H1 (cell line): ENCODE measurements at regions not wholly inside any gene's neighbourhood (a gene's known extent, or its start where the extent isn't known, plus 50 kb on each side); places are given as distances from the start of the nearest gene placed in this dataset.
A peak's percentile ranks its signal among the peaks of the same experiment; 100 is the strongest.

Source experiments
- CTCF ChIA-PET: fragments of 300-600 bp; sonication (Branson Sonifier 250); formaldehyde crosslinking; loops from one replicate; lab custom pipeline; 2021; ENCODE audit not compliant: partially characterized antibody; lab: Charles Lee
- POLR2A ChIA-PET: fragments of 300-600 bp; sonication (Branson Sonifier 250); formaldehyde crosslinking; loops from one replicate; lab custom pipeline; 2021; ENCODE audit warnings: inconsistent platforms; ENCODE audit not compliant: partially characterized antibody; lab: Charles Lee
- DNase-seq, 2 experiments: peaks; one replicate each; pipeline versions ENCODE4 v3.0.0 to v3.0.0-alpha.2; 2010 to 2022; ENCODE audit warnings: low spot score in 2 of 2, low read depth in 1 of 2, mixed read lengths in 1 of 2
- FAIRE-seq: peaks from 2 replicates; lab custom pipeline; 2011; peaks lifted over from hg19 to GRCh38; lab: Jason Lieb, UNC
- H2AFZ ChIP-seq: 2 replicates; pipeline ENCODE4 v1.8.1; 2012; ENCODE audit warnings: low read length, inconsistent platforms
- H2AK5ac ChIP-seq: 2 replicates; pipeline ENCODE4 v1.6.1; 2013; ENCODE audit warnings: low read depth, low read length
- H2BK120ac ChIP-seq: replicated peaks from 2 replicates; pipeline ENCODE3; 2013; ENCODE audit warnings: low read depth, low read length, inconsistent platforms
- H2BK12ac ChIP-seq: 2 replicates; pipeline ENCODE4 v1.6.1; 2013; ENCODE audit warnings: low read depth, low read length
- H2BK15ac ChIP-seq: 2 replicates; pipeline ENCODE4 v1.6.1; 2013; ENCODE audit warnings: low read length
- H2BK20ac ChIP-seq: 2 replicates; pipeline ENCODE4 v1.6.1; 2013; ENCODE audit warnings: low read length
- H2BK5ac ChIP-seq: 2 replicates; pipeline ENCODE4 v1.6.1; 2013; ENCODE audit warnings: low read depth, low read length
- H3K14ac ChIP-seq: 2 replicates; pipeline ENCODE4 v1.6.1; 2013; ENCODE audit warnings: inconsistent platforms; ENCODE audit not compliant: insufficient read length
- H3K18ac ChIP-seq: 2 replicates; pipeline ENCODE4 v1.6.1; 2013; ENCODE audit warnings: low read length; ENCODE audit errors: extremely low read depth
- H3K23ac ChIP-seq: 2 replicates; pipeline ENCODE4 v1.6.1; 2013; ENCODE audit warnings: inconsistent platforms; ENCODE audit not compliant: insufficient read length
- H3K23me2 ChIP-seq: 2 replicates; pipeline ENCODE4 v1.6.1; 2013; ENCODE audit warnings: low read depth, low read length
- H3K27ac ChIP-seq: 2 replicates; pipeline ENCODE4 v1.6.1; 2011; ENCODE audit warnings: low read depth, low read length, inconsistent platforms
- H3K27me3 ChIP-seq, 4 experiments: replicated peaks in 1 of 4; 1 replicate in 1 of 4; 2 replicates in 3 of 4; pipeline versions ENCODE4 v1.6.1 to v1.8.1; 2011 to 2013; ENCODE audit warnings: low read length in 3 of 4, mild to moderate bottlenecking in 3 of 4, inconsistent platforms in 2 of 4, mixed read lengths in 2 of 4, moderate library complexity in 1 of 4; ENCODE audit not compliant: control insufficient read depth in 3 of 4, insufficient read depth in 3 of 4; ENCODE audit errors: extremely low read depth in 1 of 4
- H3K36me3 ChIP-seq, 4 experiments: 2 replicates each; pipeline versions ENCODE4 v1.6.1 to v1.8.1; 2011 to 2013; ENCODE audit warnings: mild to moderate bottlenecking in 4 of 4, low read length in 3 of 4, moderate library complexity in 2 of 4, control low read depth in 1 of 4, inconsistent platforms in 1 of 4; ENCODE audit not compliant: insufficient read depth in 4 of 4, control insufficient read depth in 2 of 4
- H3K4ac ChIP-seq: replicated peaks from 2 replicates; pipeline ENCODE3; 2013; ENCODE audit warnings: low read length, low read depth, mixed read lengths, inconsistent platforms; ENCODE audit not compliant: insufficient read length
- H3K4me1 ChIP-seq, 4 experiments: replicated peaks in 1 of 4; 1 replicate in 1 of 4; 2 replicates in 3 of 4; pipeline versions ENCODE4 v1.6.1 to v1.8.1; 2011 to 2013; ENCODE audit warnings: low read length in 3 of 4, inconsistent platforms in 2 of 4, mixed read lengths in 1 of 4; ENCODE audit not compliant: insufficient read depth in 4 of 4, control insufficient read depth in 3 of 4
- H3K4me2 ChIP-seq, 2 experiments: 2 replicates each; pipeline versions ENCODE4 v1.6.1 to v1.8.1; 2011 to 2013; ENCODE audit warnings: low read depth in 2 of 2, low read length in 2 of 2, control low read depth in 1 of 2, inconsistent platforms in 1 of 2, mild to moderate bottlenecking in 1 of 2; ENCODE audit not compliant: insufficient read depth in 1 of 2
- H3K4me3 ChIP-seq, 4 experiments: fragments of 200-600, 300-600 bp in 1 of 4; sonication (generic), shearing (Covaris generic), sonication (Bioruptor Twin) in 1 of 4; 2 replicates each; pipeline versions ENCODE4 v1.5.1 to v1.8.1; 2011 to 2016; ENCODE audit warnings: low read length in 4 of 4, low read depth in 3 of 4, control low read depth in 2 of 4, inconsistent platforms in 2 of 4, mild to moderate bottlenecking in 2 of 4, mixed read lengths in 1 of 4, moderate library complexity in 1 of 4; ENCODE audit not compliant: insufficient read depth in 2 of 4; ENCODE audit errors: extremely low read depth in 1 of 4
- H3K56ac ChIP-seq: replicated peaks from 2 replicates; pipeline ENCODE3; 2013; ENCODE audit warnings: low read depth, mild to moderate bottlenecking, mixed read lengths, low read length, inconsistent platforms; ENCODE audit not compliant: insufficient read length
- H3K79me1 ChIP-seq: 2 replicates; pipeline ENCODE4 v1.6.1; 2013; ENCODE audit warnings: low read depth, low read length, control low read depth
- H3K79me2 ChIP-seq, 2 experiments: 2 replicates each; pipeline versions ENCODE4 v1.6.1 to v1.8.1; 2012 to 2013; ENCODE audit warnings: low read length in 2 of 2, mild to moderate bottlenecking in 2 of 2, inconsistent platforms in 1 of 2; ENCODE audit not compliant: insufficient read depth in 2 of 2, control insufficient read depth in 1 of 2
- H3K9ac ChIP-seq, 4 experiments: replicated peaks in 1 of 4; 1 replicate in 1 of 4; 2 replicates in 3 of 4; pipeline versions ENCODE4 v1.6.1 to v1.8.1; 2011 to 2013; ENCODE audit warnings: low read depth in 3 of 4, low read length in 3 of 4, control low read depth in 2 of 4, mild to moderate bottlenecking in 2 of 4, moderate library complexity in 2 of 4, inconsistent platforms in 1 of 4; ENCODE audit errors: extremely low read depth in 1 of 4
- H3K9me3 ChIP-seq, 2 experiments: 2 replicates each; pipeline versions ENCODE4 v1.6.1 to v1.8.1; 2012 to 2013; ENCODE audit warnings: mild to moderate bottlenecking in 2 of 2, moderate library complexity in 2 of 2, control low read depth in 1 of 2, inconsistent platforms in 1 of 2, low read depth in 1 of 2, low read length in 1 of 2, mixed read lengths in 1 of 2; ENCODE audit not compliant: insufficient read depth in 2 of 2
- H4K20me1 ChIP-seq, 2 experiments: replicated peaks in 1 of 2; 2 replicates each; pipeline versions ENCODE3 to v1.8.1; 2011 to 2013; ENCODE audit warnings: inconsistent platforms in 2 of 2, low read length in 2 of 2, mild to moderate bottlenecking in 1 of 2; ENCODE audit not compliant: insufficient read depth in 2 of 2, control insufficient read depth in 1 of 2
- H4K5ac ChIP-seq: 2 replicates; pipeline ENCODE4 v1.6.1; 2013; ENCODE audit warnings: low read length, low read depth, mixed read lengths, inconsistent platforms; ENCODE audit not compliant: insufficient read length
- H4K8ac ChIP-seq: 2 replicates; pipeline ENCODE4 v1.8.0; 2013; ENCODE audit warnings: mild to moderate bottlenecking, moderate library complexity, low read length, inconsistent platforms; ENCODE audit not compliant: insufficient read depth; ENCODE audit errors: extremely low read depth
- H4K91ac ChIP-seq: replicated peaks from 2 replicates; pipeline ENCODE3; 2013; ENCODE audit warnings: low read length, mixed read lengths, inconsistent platforms; ENCODE audit not compliant: insufficient read length
- JUN ChIP-seq: IDR thresholded peaks from 2 replicates; pipeline ENCODE4 v1.6.1; 2011; ENCODE audit warnings: low read depth, mild to moderate bottlenecking, improper control_type of control experiment, low read length
- NANOG ChIP-seq: IDR thresholded peaks from 2 replicates; pipeline ENCODE4 v1.6.1; 2011; ENCODE audit warnings: low read length, low read depth, mild to moderate bottlenecking, inconsistent platforms; ENCODE audit not compliant: insufficient read depth, poor library complexity, severe bottlenecking
- RFX5 ChIP-seq: IDR thresholded peaks from 2 replicates; pipeline ENCODE4 v1.6.1; 2011; ENCODE audit warnings: low read depth, low read length, improper control_type of control experiment, borderline replicate concordance
- SRF ChIP-seq: IDR thresholded peaks from 2 replicates; pipeline ENCODE4 v1.6.1; 2011; ENCODE audit warnings: mild to moderate bottlenecking, low read depth, low read length, moderate library complexity
- whole genome bisulfite sequencing, 2 experiments: shearing (Covaris generic) in 1 of 2; methylation state at CpG; one replicate each; pipeline versions ENCODE4 v1.1.6 to v1.1.7; 2013 to 2015; ENCODE audit warnings: low lambda C conversion rate in 2 of 2, mixed read lengths in 2 of 2, inconsistent platforms in 1 of 2, low coverage in 1 of 2, missing lambda C conversion rate in 1 of 2; ENCODE audit not compliant: insufficient replicate concordance in 2 of 2, insufficient coverage in 1 of 2, insufficient read length in 1 of 2; ENCODE audit errors: extremely low coverage in 1 of 2, missing lambda C conversion rate in 1 of 2; 5-methylcytosine and 5-hydroxymethylcytosine counted together
- TF ChIP-seq, protein P1 (sequence below), 3 experiments: IDR thresholded peaks; 1 replicate in 2 of 3; 2 replicates in 1 of 3; pipeline versions ENCODE4 v1.5.1 to v1.6.1; 2011; ENCODE audit warnings: low read length in 3 of 3, mild to moderate bottlenecking in 3 of 3, inconsistent platforms in 2 of 3, low read depth in 1 of 3, moderate library complexity in 1 of 3; ENCODE audit not compliant: insufficient read depth in 1 of 3; ENCODE audit errors: control extremely low read depth in 1 of 3

DNA sequence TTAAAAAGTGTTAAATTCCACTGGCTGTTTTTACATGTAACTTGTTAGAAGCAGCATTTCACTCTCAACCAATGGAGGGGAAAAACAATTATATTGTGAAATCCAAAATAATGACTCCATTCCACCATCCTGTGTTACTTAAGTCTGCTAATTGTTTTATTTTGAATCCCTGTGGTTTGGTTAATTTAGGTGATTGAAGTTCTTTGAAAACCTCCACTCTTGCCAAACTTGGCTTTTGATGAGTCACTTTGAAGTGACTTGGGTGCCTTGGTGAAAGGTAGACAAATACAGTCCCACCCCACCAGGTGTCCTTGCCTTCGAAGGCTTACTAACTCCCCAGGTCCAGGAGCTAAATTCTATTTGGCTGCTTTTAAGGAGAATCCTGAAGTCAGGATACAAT is 1303.8 kb upstream of the NRXN1 start:
- WGBS, 2 experiments = 70% methylated on average over 1 of the region's 1 CpG; no CpG with 5 or more reads in 1 of the 2 experiments
- no peak for FAIRE-seq

More for the DNA sequence above, 1303.8 kb upstream of the NRXN1 start:
- ChIA-PET CTCF (interaction anchor here (0.7 kb wide), 1 partner anchor 169 kb away, joined by 3 read pairs; no protein-coding TSS in a partner anchor), POLR2A (no interaction called here)
- Histone ChIP-seq H2BK5ac (no peak overlapping the region), H3K79me2 (no peaks in the 10 kb centered on the region), H2AK5ac (no peak overlapping the region), H3K9ac (no peak overlapping the region), H3K4me3 (no peak overlapping the region), H3K4ac (no peak overlapping the region), H3K4me1 (peaks cover 0 to 20% (median 8%) of the 10 kb centered on the region in 4 experiments; a peak in 3 of 7 replicates), H3K27ac (no peak overlapping the region), H3K18ac (no peak overlapping the region), H3K23me2 (no peaks in the 10 kb centered on the region), H2BK120ac (no peak overlapping the region), H2BK12ac (no peak overlapping the region), H4K8ac (no peak overlapping the region), H3K9me3 (no peaks in the 10 kb centered on the region), H3K79me1 (no peaks in the 10 kb centered on the region), H3K14ac (no peak overlapping the region), H4K5ac (no peak overlapping the region), H2BK15ac (no peak overlapping the region), H3K36me3 (no peaks in the 10 kb centered on the region), H3K27me3 (no peaks in the 10 kb centered on the region), H4K20me1 (no peaks in the 10 kb centered on the region), H4K91ac (no peak overlapping the region), H2AFZ (no peak overlapping the region), H3K4me2 (no peak overlapping the region), H3K23ac (no peak overlapping the region), H3K56ac (no peak overlapping the region), H2BK20ac (no peak overlapping the region)
- DNase-seq = no peak
- TF ChIP-seq NANOG = peak; percentile 37
- no peak for TF ChIP-seq RFX5
- no peak for TF ChIP-seq SRF
- no peak for TF ChIP-seq JUN
- TF ChIP-seq, protein P1, sequence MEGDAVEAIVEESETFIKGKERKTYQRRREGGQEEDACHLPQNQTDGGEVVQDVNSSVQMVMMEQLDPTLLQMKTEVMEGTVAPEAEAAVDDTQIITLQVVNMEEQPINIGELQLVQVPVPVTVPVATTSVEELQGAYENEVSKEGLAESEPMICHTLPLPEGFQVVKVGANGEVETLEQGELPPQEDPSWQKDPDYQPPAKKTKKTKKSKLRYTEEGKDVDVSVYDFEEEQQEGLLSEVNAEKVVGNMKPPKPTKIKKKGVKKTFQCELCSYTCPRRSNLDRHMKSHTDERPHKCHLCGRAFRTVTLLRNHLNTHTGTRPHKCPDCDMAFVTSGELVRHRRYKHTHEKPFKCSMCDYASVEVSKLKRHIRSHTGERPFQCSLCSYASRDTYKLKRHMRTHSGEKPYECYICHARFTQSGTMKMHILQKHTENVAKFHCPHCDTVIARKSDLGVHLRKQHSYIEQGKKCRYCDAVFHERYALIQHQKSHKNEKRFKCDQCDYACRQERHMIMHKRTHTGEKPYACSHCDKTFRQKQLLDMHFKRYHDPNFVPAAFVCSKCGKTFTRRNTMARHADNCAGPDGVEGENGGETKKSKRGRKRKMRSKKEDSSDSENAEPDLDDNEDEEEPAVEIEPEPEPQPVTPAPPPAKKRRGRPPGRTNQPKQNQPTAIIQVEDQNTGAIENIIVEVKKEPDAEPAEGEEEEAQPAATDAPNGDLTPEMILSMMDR (IDR thresholded peaks at IDR 0.05; ENCODE audit: control extremely low read depth in 1 of 3, insufficient read depth in 1 of 3, low read depth in 1 of 3, low read length in 3 of 3) = no peak
